H1 (cell line): ENCODE measurements at regions not wholly inside any gene's neighbourhood (a gene's known extent, or its start where the extent isn't known, plus 50 kb on each side); places are given as distances from the start of the nearest gene placed in this dataset.

Experiments used
- CEBPB ChIP-seq: IDR thresholded peaks from 2 replicates; pipeline ENCODE4 v1.6.1; 2012; ENCODE audit warnings: low read depth, low read length
- CTBP2 ChIP-seq: IDR thresholded peaks from 2 replicates; pipeline ENCODE4 v1.7.0; 2011; ENCODE audit warnings: borderline replicate concordance, mild to moderate bottlenecking, moderate library complexity, mixed read lengths, low read length; ENCODE audit not compliant: insufficient read depth, insufficient read length
- SRF ChIP-seq: IDR thresholded peaks from 2 replicates; pipeline ENCODE4 v1.6.1; 2011; ENCODE audit warnings: mild to moderate bottlenecking, low read depth, low read length, moderate library complexity
- TF ChIP-seq, protein P1 (sequence below): IDR thresholded peaks from 2 replicates; pipeline ENCODE4 v1.6.1; 2012; ENCODE audit warnings: low read length, inconsistent platforms

DNA sequence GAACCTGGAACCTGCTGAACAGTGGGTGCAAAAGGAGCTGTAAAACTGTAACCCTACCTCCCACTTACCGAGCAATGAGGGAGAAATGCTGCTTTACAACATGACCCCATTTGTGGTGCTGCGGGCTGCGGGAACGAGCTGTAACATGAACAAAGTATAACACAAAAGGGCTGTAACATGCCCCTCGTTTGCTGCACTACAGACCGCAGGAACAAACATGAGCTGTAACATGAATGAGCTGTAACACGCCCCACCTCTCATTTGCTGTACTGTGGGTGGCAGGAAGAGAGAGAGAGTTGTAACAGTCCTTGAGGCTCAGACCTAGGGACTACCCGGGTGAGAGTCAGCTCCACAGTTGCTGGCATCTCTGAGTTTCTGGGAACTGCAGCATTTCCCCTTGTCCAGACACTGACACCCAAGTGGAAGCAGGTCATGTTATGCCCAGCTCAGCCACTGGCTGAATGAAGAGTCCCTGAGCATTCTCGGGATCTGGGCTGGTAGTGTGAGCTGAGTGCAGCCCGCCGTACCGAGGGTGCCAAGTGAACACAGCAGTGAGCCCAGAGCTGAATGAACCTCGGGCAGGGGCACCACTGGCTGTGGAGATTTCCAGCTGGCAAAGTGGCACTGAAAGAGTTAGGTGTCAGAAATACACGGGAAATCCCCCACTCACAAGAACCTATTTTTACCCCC, 1385.3 kb upstream of the SPRY2 start (continued):
- TF ChIP-seq, protein P1, sequence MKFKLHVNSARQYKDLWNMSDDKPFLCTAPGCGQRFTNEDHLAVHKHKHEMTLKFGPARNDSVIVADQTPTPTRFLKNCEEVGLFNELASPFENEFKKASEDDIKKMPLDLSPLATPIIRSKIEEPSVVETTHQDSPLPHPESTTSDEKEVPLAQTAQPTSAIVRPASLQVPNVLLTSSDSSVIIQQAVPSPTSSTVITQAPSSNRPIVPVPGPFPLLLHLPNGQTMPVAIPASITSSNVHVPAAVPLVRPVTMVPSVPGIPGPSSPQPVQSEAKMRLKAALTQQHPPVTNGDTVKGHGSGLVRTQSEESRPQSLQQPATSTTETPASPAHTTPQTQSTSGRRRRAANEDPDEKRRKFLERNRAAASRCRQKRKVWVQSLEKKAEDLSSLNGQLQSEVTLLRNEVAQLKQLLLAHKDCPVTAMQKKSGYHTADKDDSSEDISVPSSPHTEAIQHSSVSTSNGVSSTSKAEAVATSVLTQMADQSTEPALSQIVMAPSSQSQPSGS, result no peak
- TF ChIP-seq CEBPB, result no peak
- TF ChIP-seq CTBP2, result no peak
- TF ChIP-seq SRF, result no peak
